ENCODE measurements at regions not wholly inside any gene's neighbourhood (a gene's known extent, or its start where the extent isn't known, plus 50 kb on each side); places are given as distances from the start of the nearest gene placed in this dataset.
A peak's percentile ranks its signal among the peaks of the same experiment; 100 is the strongest.

- H3K36me3 ChIP-seq (ENCODE audit: control insufficient read depth, insufficient read depth, low read length): no peaks in the 10 kb centered on the region
- no peaks in the 10 kb centered on the region for H3K4me1 ChIP-seq (ENCODE audit: control insufficient read depth, insufficient read depth, low read length, poor library complexity, severe bottlenecking)
- H3K27me3 Mint-ChIP-seq: peaks cover 23% of the 10 kb centered on the region
- H3K4me3 Mint-ChIP-seq: no peak overlapping the region
- no peak overlapping the region for H3K27ac Mint-ChIP-seq
- H3K36me3 Mint-ChIP-seq: no peaks in the 10 kb centered on the region
- no peak for DNase-seq
- H3K4me3 ChIP-seq (ENCODE audit: low read depth, low read length): no peak overlapping the region
- peaks cover 0 to 10% (median 0%) of the 10 kb centered on the region in 4 donors for H3K4me1 Mint-ChIP-seq
- ATAC-seq (ENCODE audit: low read depth in 2 of 2): no peak
- H3K27me3 ChIP-seq (ENCODE audit: control insufficient read depth, insufficient read depth, low read length): peaks cover 8% of the 10 kb centered on the region
- peaks cover 0 to 4% (median 2%) of the 10 kb centered on the region in 7 donors for H3K9me3 Mint-ChIP-seq
- no peaks in the 10 kb centered on the region for H3K9me3 ChIP-seq (ENCODE audit: control insufficient read depth in 2 of 2, low read length in 2 of 2)
- H3K27ac ChIP-seq (ENCODE audit: insufficient read depth, low read length, poor library complexity, severe bottlenecking): no peak overlapping the region
These were observed 147.5 kb upstream of the TBCA start for GRCh38 chr5:77923666-77924065.

DNA sequence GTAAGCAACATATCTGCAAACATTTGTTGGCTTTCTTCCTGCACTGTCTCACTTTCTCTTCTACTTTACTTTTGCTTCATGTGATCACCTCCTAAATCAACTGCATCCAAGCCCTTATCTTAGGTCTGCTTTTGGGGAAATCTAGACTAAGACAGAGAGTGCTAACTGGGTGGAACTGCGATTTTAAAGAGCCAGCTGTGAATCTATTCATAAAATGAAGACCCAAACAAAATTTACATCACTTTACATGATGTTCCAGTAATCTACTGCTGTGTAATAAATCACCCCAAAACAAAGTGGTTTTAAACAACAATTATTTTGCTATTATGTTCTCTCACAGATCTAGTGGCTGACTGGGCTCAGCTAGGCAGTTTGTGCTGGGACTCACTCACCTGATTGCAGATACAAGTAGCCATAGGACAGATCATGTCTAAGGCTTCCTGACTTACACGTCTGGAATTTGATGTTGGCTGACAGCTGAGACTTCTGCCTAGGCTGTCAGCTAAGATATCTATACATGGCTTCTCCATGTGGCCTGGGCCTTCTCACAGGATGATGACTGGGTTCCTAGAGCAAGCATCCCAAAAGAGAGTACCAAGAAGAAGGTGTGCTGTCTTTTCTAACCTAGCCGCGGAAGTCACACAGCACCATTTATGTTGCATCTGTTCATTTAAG, 145.1 kb upstream of the TBCA start:
- H3K36me3 Mint-ChIP-seq: no peaks in the 10 kb centered on the region
- no peak overlapping the region for H3K4me3 ChIP-seq (ENCODE audit: low read depth, low read length)
- no peaks in the 10 kb centered on the region for H3K4me1 ChIP-seq (ENCODE audit: control insufficient read depth, insufficient read depth, low read length, poor library complexity, severe bottlenecking)
- no peak overlapping the region for H3K27ac Mint-ChIP-seq
- ATAC-seq (ENCODE audit: low read depth in 2 of 2): no peak
- peaks cover 18% of the 10 kb centered on the region for H3K27me3 Mint-ChIP-seq
- H3K36me3 ChIP-seq (ENCODE audit: control insufficient read depth, insufficient read depth, low read length): no peaks in the 10 kb centered on the region
- H3K9me3 Mint-ChIP-seq: peaks cover 0 to 2% (median 0%) of the 10 kb centered on the region in 7 donors
- H3K4me3 Mint-ChIP-seq: no peak overlapping the region
- H3K27ac ChIP-seq (ENCODE audit: insufficient read depth, low read length, poor library complexity, severe bottlenecking): no peak overlapping the region
- H3K27me3 ChIP-seq (ENCODE audit: control insufficient read depth, insufficient read depth, low read length): peaks cover 3% of the 10 kb centered on the region
- peaks cover 0 to 10% (median 0%) of the 10 kb centered on the region in 4 donors for H3K4me1 Mint-ChIP-seq
- H3K9me3 ChIP-seq (ENCODE audit: control insufficient read depth in 2 of 2, low read length in 2 of 2): no peaks in the 10 kb centered on the region
- no peak for DNase-seq

GRCh38 chr5:77920359-77921058, 144.4 kb upstream of the TBCA start:
- peaks cover 14% of the 10 kb centered on the region for H3K27me3 Mint-ChIP-seq
- H3K4me3 Mint-ChIP-seq: no peak overlapping the region
- no peak for DNase-seq
- Histone ChIP-seq H3K36me3 (ENCODE audit: control insufficient read depth, insufficient read depth, low read length) (no peaks in the 10 kb centered on the region), H3K4me3 (ENCODE audit: low read depth, low read length) (no peak overlapping the region), H3K9me3 (ENCODE audit: control insufficient read depth in 2 of 2, low read length in 2 of 2) (no peaks in the 10 kb centered on the region), H3K4me1 (ENCODE audit: control insufficient read depth, insufficient read depth, low read length, poor library complexity, severe bottlenecking) (no peaks in the 10 kb centered on the region), H3K27me3 (ENCODE audit: control insufficient read depth, insufficient read depth, low read length) (peaks cover 3% of the 10 kb centered on the region), H3K27ac (ENCODE audit: insufficient read depth, low read length, poor library complexity, severe bottlenecking) (no peak overlapping the region)
- no peak for ATAC-seq (ENCODE audit: low read depth in 2 of 2)
- H3K9me3 Mint-ChIP-seq: peaks cover 0 to 2% (median 0%) of the 10 kb centered on the region in 7 donors
- H3K36me3 Mint-ChIP-seq: no peaks in the 10 kb centered on the region
- no peak overlapping the region for H3K27ac Mint-ChIP-seq
- H3K4me1 Mint-ChIP-seq: peaks cover 0 to 7% (median 0%) of the 10 kb centered on the region in 4 donors

DNA sequence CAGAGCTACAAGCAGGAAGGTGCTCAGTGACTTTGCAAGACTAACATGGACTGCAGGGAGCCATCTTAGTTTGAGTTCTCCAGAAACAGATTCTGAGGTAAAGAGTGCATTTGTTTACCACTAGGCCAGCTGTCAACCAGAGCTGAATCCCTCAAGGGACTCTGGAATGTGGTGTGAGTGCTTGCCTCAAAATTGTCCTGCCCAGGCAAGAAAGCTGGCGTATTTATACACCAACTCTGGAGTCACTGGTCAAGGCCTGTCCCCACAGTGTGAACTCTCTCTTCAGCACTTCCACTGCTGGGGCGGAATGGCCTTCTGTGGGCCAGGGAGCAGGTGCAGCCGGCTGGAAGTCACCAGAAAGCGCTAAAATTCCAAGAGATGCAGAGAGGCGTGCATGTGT, 139.2 kb upstream of the TBCA start:
- H3K36me3 ChIP-seq (ENCODE audit: control insufficient read depth, insufficient read depth, low read length): no peaks in the 10 kb centered on the region
- Mint-ChIP-seq H3K4me1 (no peaks in the 10 kb centered on the region), H3K9me3 (peaks cover 0 to 5% (median 0%) of the 10 kb centered on the region in 7 donors), H3K4me3 (no peak overlapping the region), H3K27me3 (peaks cover 14% of the 10 kb centered on the region), H3K36me3 (no peaks in the 10 kb centered on the region), H3K27ac (no peak overlapping the region)
- no peaks in the 10 kb centered on the region for H3K9me3 ChIP-seq (ENCODE audit: control insufficient read depth in 2 of 2, low read length in 2 of 2)
- peaks cover 6% of the 10 kb centered on the region for H3K27me3 ChIP-seq (ENCODE audit: control insufficient read depth, insufficient read depth, low read length)
- ATAC-seq (ENCODE audit: low read depth in 2 of 2) (no peak), DNase-seq (no peak)
- no peaks in the 10 kb centered on the region for H3K4me1 ChIP-seq (ENCODE audit: control insufficient read depth, insufficient read depth, low read length, poor library complexity, severe bottlenecking)
- no peak overlapping the region for H3K27ac ChIP-seq (ENCODE audit: insufficient read depth, low read length, poor library complexity, severe bottlenecking)
- H3K4me3 ChIP-seq (ENCODE audit: low read depth, low read length): no peak overlapping the region

DNA sequence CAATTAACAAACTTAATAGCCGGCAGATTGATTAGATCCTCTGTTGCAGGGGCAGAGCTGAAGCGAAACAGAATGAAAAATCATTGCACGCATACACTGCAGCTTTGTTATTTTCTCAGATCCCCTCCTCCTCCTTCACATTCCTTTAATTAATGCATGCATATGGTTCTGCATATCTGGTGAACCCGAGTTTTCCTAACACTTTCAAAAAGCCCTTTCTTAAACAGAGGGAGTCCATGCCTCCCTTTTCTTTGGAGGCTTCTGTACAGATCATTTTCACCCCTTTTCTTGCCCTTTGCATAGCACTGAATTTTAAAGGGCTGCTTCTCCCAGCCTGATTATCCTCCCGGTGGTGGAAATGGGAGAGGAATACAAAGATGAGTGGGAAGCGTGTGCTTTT, 136.6 kb upstream of the TBCA start:
- Histone ChIP-seq H3K4me3 (ENCODE audit: low read depth, low read length) (no peak overlapping the region), H3K27me3 (ENCODE audit: control insufficient read depth, insufficient read depth, low read length) (peaks cover 6% of the 10 kb centered on the region), H3K27ac (ENCODE audit: insufficient read depth, low read length, poor library complexity, severe bottlenecking) (no peak overlapping the region), H3K4me1 (ENCODE audit: control insufficient read depth, insufficient read depth, low read length, poor library complexity, severe bottlenecking) (no peaks in the 10 kb centered on the region), H3K36me3 (ENCODE audit: control insufficient read depth, insufficient read depth, low read length) (no peaks in the 10 kb centered on the region), H3K9me3 (ENCODE audit: control insufficient read depth in 2 of 2, low read length in 2 of 2) (no peaks in the 10 kb centered on the region)
- H3K27ac Mint-ChIP-seq: no peak overlapping the region
- H3K9me3 Mint-ChIP-seq: peaks cover 0 to 5% (median 0%) of the 10 kb centered on the region in 7 donors
- DNase-seq: no peak
- H3K4me1 Mint-ChIP-seq: no peaks in the 10 kb centered on the region
- H3K4me3 Mint-ChIP-seq: peak overlapping the region in 1 of 4 donors; percentile 52
- H3K36me3 Mint-ChIP-seq: no peaks in the 10 kb centered on the region
- no peak for ATAC-seq (ENCODE audit: low read depth in 2 of 2)
- peaks cover 20% of the 10 kb centered on the region for H3K27me3 Mint-ChIP-seq

DNA sequence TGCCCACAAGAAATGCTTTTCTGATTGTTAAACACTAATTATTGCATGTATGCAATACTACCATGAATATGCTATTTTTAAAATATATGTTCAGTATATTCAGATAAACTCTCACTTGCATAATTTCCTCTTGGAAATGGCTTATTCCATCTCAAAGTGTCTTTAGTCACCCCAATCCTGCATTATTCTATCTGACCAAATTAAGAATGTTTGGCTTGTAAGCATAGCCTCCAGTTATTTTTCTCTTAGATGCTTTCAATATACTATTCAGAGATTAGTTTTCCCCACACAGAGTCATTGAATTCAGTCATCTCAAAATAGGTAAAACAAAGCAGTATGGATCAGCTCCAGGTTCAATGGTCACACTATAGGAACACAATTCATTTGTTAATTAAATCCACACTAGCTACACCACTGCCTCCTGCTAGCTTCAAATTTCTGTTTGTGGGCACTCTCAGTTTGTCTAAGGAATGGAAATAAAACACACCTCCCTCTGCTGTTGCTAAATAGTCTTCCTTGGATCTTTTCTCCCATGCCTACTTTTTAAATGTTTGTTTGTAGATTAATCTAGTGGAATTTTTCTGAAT, 134.6 kb upstream of the TBCA start:
- H3K36me3 ChIP-seq (ENCODE audit: control insufficient read depth, insufficient read depth, low read length): no peaks in the 10 kb centered on the region
- Mint-ChIP-seq H3K27ac (no peak overlapping the region), H3K4me3 (no peak overlapping the region), H3K36me3 (no peaks in the 10 kb centered on the region), H3K27me3 (peaks cover 23% of the 10 kb centered on the region), H3K4me1 (no peaks in the 10 kb centered on the region), H3K9me3 (peaks cover 0 to 3% (median 0%) of the 10 kb centered on the region in 7 donors)
- H3K4me1 ChIP-seq (ENCODE audit: control insufficient read depth, insufficient read depth, low read length, poor library complexity, severe bottlenecking): no peaks in the 10 kb centered on the region
- DNase-seq: no peak
- ATAC-seq (ENCODE audit: low read depth in 2 of 2): no peak
- no peaks in the 10 kb centered on the region for H3K9me3 ChIP-seq (ENCODE audit: control insufficient read depth in 2 of 2, low read length in 2 of 2)
- H3K4me3 ChIP-seq (ENCODE audit: low read depth, low read length): no peak overlapping the region
- no peak overlapping the region for H3K27ac ChIP-seq (ENCODE audit: insufficient read depth, low read length, poor library complexity, severe bottlenecking)
- H3K27me3 ChIP-seq (ENCODE audit: control insufficient read depth, insufficient read depth, low read length): peaks cover 6% of the 10 kb centered on the region

- peaks cover 6% of the 10 kb centered on the region for H3K27me3 ChIP-seq (ENCODE audit: control insufficient read depth, insufficient read depth, low read length)
- H3K27me3 Mint-ChIP-seq: peaks cover 23% of the 10 kb centered on the region
- H3K27ac Mint-ChIP-seq: no peak overlapping the region
- no peak overlapping the region for H3K4me3 Mint-ChIP-seq
- H3K9me3 ChIP-seq (ENCODE audit: control insufficient read depth in 2 of 2, low read length in 2 of 2): no peaks in the 10 kb centered on the region
- no peak overlapping the region for H3K4me3 ChIP-seq (ENCODE audit: low read depth, low read length)
- H3K36me3 ChIP-seq (ENCODE audit: control insufficient read depth, insufficient read depth, low read length): no peaks in the 10 kb centered on the region
- no peaks in the 10 kb centered on the region for H3K4me1 Mint-ChIP-seq
- no peaks in the 10 kb centered on the region for H3K4me1 ChIP-seq (ENCODE audit: control insufficient read depth, insufficient read depth, low read length, poor library complexity, severe bottlenecking)
- peaks cover 0 to 3% (median 0%) of the 10 kb centered on the region in 7 donors for H3K9me3 Mint-ChIP-seq
- ATAC-seq (ENCODE audit: low read depth in 2 of 2) (no peak), DNase-seq (no peak)
- no peak overlapping the region for H3K27ac ChIP-seq (ENCODE audit: insufficient read depth, low read length, poor library complexity, severe bottlenecking)
- no peaks in the 10 kb centered on the region for H3K36me3 Mint-ChIP-seq
These were observed 133.1 kb upstream of the TBCA start for GRCh38 chr5:77909237-77909636.
